ENCODE measurements at regions not wholly inside any gene's neighbourhood (a gene's known extent, or its start where the extent isn't known, plus 50 kb on each side); places are given as distances from the start of the nearest gene placed in this dataset.

DNA sequence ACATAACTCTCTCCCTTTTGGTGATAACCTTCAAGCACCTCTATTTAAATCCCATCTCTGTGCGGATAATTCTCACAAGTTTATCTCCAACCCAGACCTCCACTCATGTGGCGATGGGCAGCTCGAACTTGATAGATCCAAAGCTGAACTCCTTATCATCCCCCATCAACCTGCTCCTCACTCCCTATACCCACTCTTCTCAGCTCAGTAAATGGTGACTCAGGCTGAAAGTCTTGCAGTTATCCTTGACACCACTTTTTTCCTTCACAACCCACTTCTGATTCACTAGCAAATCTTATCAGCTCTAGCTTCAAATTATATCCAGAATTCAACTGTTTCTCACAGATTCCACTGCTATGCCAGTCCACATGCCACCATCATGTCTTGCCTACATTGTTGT lies 155.3 kb upstream of the STXBP5 start:
- DNase-seq (ENCODE audit: low read depth, low spot score) (no peak), FAIRE-seq (no peak), ATAC-seq (no peak)
- no peaks in the 10 kb centered on the region; the same call in 1 of the 3 replicates for H3K9me3 ChIP-seq (replicated peaks; ENCODE audit: control insufficient read depth, insufficient read depth, low read length)
- H3K27me3 ChIP-seq (replicated peaks in 1 of 2; ENCODE audit: control insufficient read depth in 2 of 2, insufficient read depth in 2 of 2, low read length in 1 of 2): no peaks in the 10 kb centered on the region
- intact Hi-C loops (cut with micrococcal nuclease; ENCODE audit: unreplicated experiment) (no loop called here), in situ Hi-C loops (cut with MboI) (no loop called here)
- H3K9ac ChIP-seq (ENCODE audit: control insufficient read depth, insufficient read depth, low read length): no peak overlapping the region
- H3K79me2 ChIP-seq (ENCODE audit: control insufficient read depth, insufficient read depth, low read length): no peaks in the 10 kb centered on the region
- H3K4me3 ChIP-seq: no peak overlapping the region
- SMC1A ChIA-PET (ENCODE audit: uncharacterized antibody, unreplicated experiment): no interaction called here
- no peak overlapping the region for H3K4me2 ChIP-seq (ENCODE audit: control insufficient read depth, insufficient read depth)
- TF ChIP-seq TBL1XR1 (IDR thresholded peaks at IDR 0.05; ENCODE audit: low read depth, low read length): no peak
- no peak for TF ChIP-seq NFYA (IDR thresholded peaks at IDR 0.05; ENCODE audit: borderline replicate concordance, low read depth, low read length)
- TF ChIP-seq WRNIP1 (IDR thresholded peaks at IDR 0.05; ENCODE audit: borderline replicate concordance, low read depth, low read length): no peak
- TF ChIP-seq, protein P1, sequence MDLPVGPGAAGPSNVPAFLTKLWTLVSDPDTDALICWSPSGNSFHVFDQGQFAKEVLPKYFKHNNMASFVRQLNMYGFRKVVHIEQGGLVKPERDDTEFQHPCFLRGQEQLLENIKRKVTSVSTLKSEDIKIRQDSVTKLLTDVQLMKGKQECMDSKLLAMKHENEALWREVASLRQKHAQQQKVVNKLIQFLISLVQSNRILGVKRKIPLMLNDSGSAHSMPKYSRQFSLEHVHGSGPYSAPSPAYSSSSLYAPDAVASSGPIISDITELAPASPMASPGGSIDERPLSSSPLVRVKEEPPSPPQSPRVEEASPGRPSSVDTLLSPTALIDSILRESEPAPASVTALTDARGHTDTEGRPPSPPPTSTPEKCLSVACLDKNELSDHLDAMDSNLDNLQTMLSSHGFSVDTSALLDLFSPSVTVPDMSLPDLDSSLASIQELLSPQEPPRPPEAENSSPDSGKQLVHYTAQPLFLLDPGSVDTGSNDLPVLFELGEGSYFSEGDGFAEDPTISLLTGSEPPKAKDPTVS (IDR thresholded peaks at IDR 0.05; ENCODE audit: low read depth, low read length): no peak
- TF ChIP-seq HCFC1 (IDR thresholded peaks at IDR 0.05; ENCODE audit: low read length): no peak
- TF ChIP-seq, protein P2, sequence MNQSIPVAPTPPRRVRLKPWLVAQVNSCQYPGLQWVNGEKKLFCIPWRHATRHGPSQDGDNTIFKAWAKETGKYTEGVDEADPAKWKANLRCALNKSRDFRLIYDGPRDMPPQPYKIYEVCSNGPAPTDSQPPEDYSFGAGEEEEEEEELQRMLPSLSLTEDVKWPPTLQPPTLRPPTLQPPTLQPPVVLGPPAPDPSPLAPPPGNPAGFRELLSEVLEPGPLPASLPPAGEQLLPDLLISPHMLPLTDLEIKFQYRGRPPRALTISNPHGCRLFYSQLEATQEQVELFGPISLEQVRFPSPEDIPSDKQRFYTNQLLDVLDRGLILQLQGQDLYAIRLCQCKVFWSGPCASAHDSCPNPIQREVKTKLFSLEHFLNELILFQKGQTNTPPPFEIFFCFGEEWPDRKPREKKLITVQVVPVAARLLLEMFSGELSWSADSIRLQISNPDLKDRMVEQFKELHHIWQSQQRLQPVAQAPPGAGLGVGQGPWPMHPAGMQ (IDR thresholded peaks at IDR 0.05; ENCODE audit: borderline replicate concordance): no peak
- TF ChIP-seq, protein P3, sequence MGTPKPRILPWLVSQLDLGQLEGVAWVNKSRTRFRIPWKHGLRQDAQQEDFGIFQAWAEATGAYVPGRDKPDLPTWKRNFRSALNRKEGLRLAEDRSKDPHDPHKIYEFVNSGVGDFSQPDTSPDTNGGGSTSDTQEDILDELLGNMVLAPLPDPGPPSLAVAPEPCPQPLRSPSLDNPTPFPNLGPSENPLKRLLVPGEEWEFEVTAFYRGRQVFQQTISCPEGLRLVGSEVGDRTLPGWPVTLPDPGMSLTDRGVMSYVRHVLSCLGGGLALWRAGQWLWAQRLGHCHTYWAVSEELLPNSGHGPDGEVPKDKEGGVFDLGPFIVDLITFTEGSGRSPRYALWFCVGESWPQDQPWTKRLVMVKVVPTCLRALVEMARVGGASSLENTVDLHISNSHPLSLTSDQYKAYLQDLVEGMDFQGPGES (IDR thresholded peaks at IDR 0.05): no peak
- no peak for TF ChIP-seq HDAC6 (IDR thresholded peaks at IDR 0.05; ENCODE audit: unreplicated experiment)
- TF ChIP-seq, protein P4, sequence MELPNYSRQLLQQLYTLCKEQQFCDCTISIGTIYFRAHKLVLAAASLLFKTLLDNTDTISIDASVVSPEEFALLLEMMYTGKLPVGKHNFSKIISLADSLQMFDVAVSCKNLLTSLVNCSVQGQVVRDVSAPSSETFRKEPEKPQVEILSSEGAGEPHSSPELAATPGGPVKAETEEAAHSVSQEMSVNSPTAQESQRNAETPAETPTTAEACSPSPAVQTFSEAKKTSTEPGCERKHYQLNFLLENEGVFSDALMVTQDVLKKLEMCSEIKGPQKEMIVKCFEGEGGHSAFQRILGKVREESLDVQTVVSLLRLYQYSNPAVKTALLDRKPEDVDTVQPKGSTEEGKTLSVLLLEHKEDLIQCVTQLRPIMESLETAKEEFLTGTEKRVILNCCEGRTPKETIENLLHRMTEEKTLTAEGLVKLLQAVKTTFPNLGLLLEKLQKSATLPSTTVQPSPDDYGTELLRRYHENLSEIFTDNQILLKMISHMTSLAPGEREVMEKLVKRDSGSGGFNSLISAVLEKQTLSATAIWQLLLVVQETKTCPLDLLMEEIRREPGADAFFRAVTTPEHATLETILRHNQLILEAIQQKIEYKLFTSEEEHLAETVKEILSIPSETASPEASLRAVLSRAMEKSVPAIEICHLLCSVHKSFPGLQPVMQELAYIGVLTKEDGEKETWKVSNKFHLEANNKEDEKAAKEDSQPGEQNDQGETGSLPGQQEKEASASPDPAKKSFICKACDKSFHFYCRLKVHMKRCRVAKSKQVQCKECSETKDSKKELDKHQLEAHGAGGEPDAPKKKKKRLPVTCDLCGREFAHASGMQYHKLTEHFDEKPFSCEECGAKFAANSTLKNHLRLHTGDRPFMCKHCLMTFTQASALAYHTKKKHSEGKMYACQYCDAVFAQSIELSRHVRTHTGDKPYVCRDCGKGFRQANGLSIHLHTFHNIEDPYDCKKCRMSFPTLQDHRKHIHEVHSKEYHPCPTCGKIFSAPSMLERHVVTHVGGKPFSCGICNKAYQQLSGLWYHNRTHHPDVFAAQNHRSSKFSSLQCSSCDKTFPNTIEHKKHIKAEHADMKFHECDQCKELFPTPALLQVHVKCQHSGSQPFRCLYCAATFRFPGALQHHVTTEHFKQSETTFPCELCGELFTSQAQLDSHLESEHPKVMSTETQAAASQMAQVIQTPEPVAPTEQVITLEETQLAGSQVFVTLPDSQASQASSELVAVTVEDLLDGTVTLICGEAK (IDR thresholded peaks at IDR 0.05; ENCODE audit: borderline replicate concordance): no peak
- no peak for TF ChIP-seq DPF2 (IDR thresholded peaks at IDR 0.05)
- no peak for TF ChIP-seq TCF3 (IDR thresholded peaks at IDR 0.05; ENCODE audit: borderline replicate concordance, insufficient read depth, low read depth, low read length)
- TF ChIP-seq CBX5 (IDR thresholded peaks at IDR 0.05; ENCODE audit: low read depth): no peak
- TF ChIP-seq TAF1 (IDR thresholded peaks at IDR 0.05; ENCODE audit: borderline replicate concordance, low read depth, low read length): no peak
- H3K27ac ChIP-seq (ENCODE audit: control insufficient read depth, insufficient read depth): no peak overlapping the region
- no peaks in the 10 kb centered on the region for H3K4me1 ChIP-seq (ENCODE audit: control insufficient read depth, insufficient read depth, low read length)
- H2AFZ ChIP-seq (ENCODE audit: control insufficient read depth, low read depth, low read length): no peak overlapping the region
- RAD21 ChIA-PET (ENCODE audit: unreplicated experiment): no interaction called here
- H4K20me1 ChIP-seq (ENCODE audit: control insufficient read depth, insufficient read depth): no peaks in the 10 kb centered on the region
- POLR2A ChIA-PET: no interaction called here
- CTCF ChIA-PET: no interaction called here
- H3K36me3 ChIP-seq (ENCODE audit: control insufficient read depth in 2 of 2, insufficient read depth in 2 of 2, low read length in 1 of 2): no peaks in the 10 kb centered on the region
- 81% methylated on average over 3 of the region's 3 CpGs for WGBS (ENCODE audit: insufficient coverage, insufficient replicate concordance, low lambda C conversion rate, missing lambda C conversion rate)
- BruUV-seq (replicated peaks): no TSS peak

All from GM12878 (cell line).